HG03108 (cell line): ENCODE measurements at regions not wholly inside any gene's neighbourhood (a gene's known extent, or its start where the extent isn't known, plus 50 kb on each side); places are given as distances from the start of the nearest gene placed in this dataset.
A peak's percentile ranks its signal among the peaks of the same experiment; 100 is the strongest.
"Not testable (repeated sequence)": the region's sequence is repeated elsewhere in the genome, so short reads cannot be mapped to it uniquely, and the experiment has no call there.

Experiments used
- ATAC-seq: cut with Tn5 transposase; IDR thresholded peaks from one replicate; pipeline ENCODE4 v1.9.1; 2021; ENCODE audit warnings: moderate library complexity; ENCODE audit not compliant: unreplicated experiment

GRCh38 chr5:18216016-18216415, 581.8 kb downstream of the TAF11L14 start:
- no peak for ATAC-seq

- no peak for ATAC-seq
These were observed 582.5 kb downstream of the TAF11L14 start for GRCh38 chr5:18216729-18217128.

- ATAC-seq = no peak
These were observed 585.0 kb downstream of the TAF11L14 start for GRCh38 chr5:18219241-18219640.

GRCh38 chr5:18220631-18221030, 586.4 kb downstream of the TAF11L14 start:
- ATAC-seq = no peak

- no peak for ATAC-seq
These were observed 602.1 kb downstream of the TAF11L14 start for GRCh38 chr5:18236386-18236785.

GRCh38 chr5:18238321-18238720, 604.1 kb downstream of the TAF11L14 start:
- no peak for ATAC-seq

- ATAC-seq = no peak
These were observed 606.7 kb downstream of the TAF11L14 start for GRCh38 chr5:18240971-18241370.

- no peak for ATAC-seq
These were observed 609.6 kb downstream of the TAF11L14 start for GRCh38 chr5:18243846-18244245.

GRCh38 chr5:18244309-18244708, 610.0 kb downstream of the TAF11L14 start:
- no peak for ATAC-seq

- ATAC-seq = no peak
These were observed 618.3 kb downstream of the TAF11L14 start for GRCh38 chr5:18252559-18252958.

- no peak for ATAC-seq
These were observed 630.0 kb downstream of the TAF11L14 start for GRCh38 chr5:18264126-18264882.

GRCh38 chr5:18270635-18271338, 636.5 kb downstream of the TAF11L14 start:
- no peak for ATAC-seq

GRCh38 chr5:18276939-18277338, 642.7 kb downstream of the TAF11L14 start:
- no peak for ATAC-seq

- no peak for ATAC-seq
These were observed 647.8 kb downstream of the TAF11L14 start for GRCh38 chr5:18281947-18282581.

GRCh38 chr5:18285257-18285656, 651.0 kb downstream of the TAF11L14 start:
- ATAC-seq = no peak

GRCh38 chr5:18292146-18292545, 657.9 kb downstream of the TAF11L14 start:
- no peak for ATAC-seq

GRCh38 chr5:18295696-18296095, 661.4 kb downstream of the TAF11L14 start:
- not testable (repeated sequence) for ATAC-seq

- ATAC-seq = no peak
These were observed 664.9 kb downstream of the TAF11L14 start for GRCh38 chr5:18299166-18299565.

- ATAC-seq = peak; percentile 77
These were observed 671.1 kb downstream of the TAF11L14 start for GRCh38 chr5:18305288-18305924.

- ATAC-seq = no peak
These were observed 677.0 kb downstream of the TAF11L14 start for GRCh38 chr5:18311266-18311665.

GRCh38 chr5:18312016-18312415, 677.8 kb downstream of the TAF11L14 start:
- ATAC-seq = no peak
